RCC 7860 (cell line): ENCODE measurements at regions not wholly inside any gene's neighbourhood (a gene's known extent, or its start where the extent isn't known, plus 50 kb on each side); places are given as distances from the start of the nearest gene placed in this dataset.
"Not testable (repeated sequence)": the region's sequence is repeated elsewhere in the genome, so short reads cannot be mapped to it uniquely, and the experiment has no call there.

ENCODE experiments used
- DNase-seq: peaks from one replicate; pipeline ENCODE4 v3.0.0-alpha.2; 2015; ENCODE audit warnings: low spot score
- FAIRE-seq: peaks from 2 replicates; lab custom pipeline; 2012; peaks lifted over from hg19 to GRCh38; lab: Jason Lieb, UNC

- FAIRE-seq, result no peak
- no peak for DNase-seq
These were observed 234.4 kb downstream of the SIM1 start for GRCh38 chr6:100230115-100230952.

GRCh38 chr6:100229512-100229911 is 235.2 kb downstream of the SIM1 start:
- no peak for FAIRE-seq

GRCh38 chr6:100228834-100229441 is 234.9 kb upstream of the MCHR2 start:
- peak; percentile 44 for DNase-seq
- FAIRE-seq, result no peak

More at GRCh38 chr6:100229512-100229911, 235.2 kb downstream of the SIM1 start:
- DNase-seq, result no peak

- no peak for DNase-seq
- FAIRE-seq, result no peak
These were observed 234.4 kb upstream of the MCHR2 start for GRCh38 chr6:100228437-100228833.

- DNase-seq (no peak), FAIRE-seq (no peak)
These were observed 232.8 kb upstream of the MCHR2 start for GRCh38 chr6:100226811-100227210.

- not testable (repeated sequence) for FAIRE-seq, DNase-seq
These were observed 229.9 kb upstream of the MCHR2 start for GRCh38 chr6:100223952-100224351.

GRCh38 chr6:100220543-100220942 is 226.5 kb upstream of the MCHR2 start:
- no peak for DNase-seq
- FAIRE-seq, result no peak

- FAIRE-seq (no peak), DNase-seq (no peak)
These were observed 223.4 kb upstream of the MCHR2 start for GRCh38 chr6:100217225-100218012.

- no peak for DNase-seq
- FAIRE-seq, result no peak
These were observed 222.7 kb upstream of the MCHR2 start for GRCh38 chr6:100216760-100217159.

GRCh38 chr6:100212131-100212530 is 218.1 kb upstream of the MCHR2 start:
- FAIRE-seq, result no peak
- DNase-seq, result no peak

- DNase-seq (no peak), FAIRE-seq (no peak)
These were observed 216.4 kb upstream of the MCHR2 start for GRCh38 chr6:100210137-100211117.

GRCh38 chr6:100209323-100210136 is 215.5 kb upstream of the MCHR2 start:
- FAIRE-seq, result no peak
- DNase-seq, result no peak

- FAIRE-seq, result no peak
- DNase-seq, result peak; percentile 95
These were observed 209.4 kb upstream of the MCHR2 start for GRCh38 chr6:100203400-100203799.

- DNase-seq (peak; percentile 96), FAIRE-seq (peak; percentile 98)
These were observed 208.6 kb upstream of the MCHR2 start for GRCh38 chr6:100202417-100203194.

- not testable (repeated sequence) for FAIRE-seq
These were observed 202.4 kb upstream of the MCHR2 start for GRCh38 chr6:100196214-100196982.

GRCh38 chr6:100195244-100195643 is 201.2 kb upstream of the MCHR2 start:
- FAIRE-seq, DNase-seq: not testable (repeated sequence)

More at GRCh38 chr6:100196214-100196982, 202.4 kb upstream of the MCHR2 start:
- not testable (repeated sequence) for DNase-seq

- FAIRE-seq, result no peak
- DNase-seq, result no peak
These were observed 200.5 kb upstream of the MCHR2 start for GRCh38 chr6:100194535-100194934.

GRCh38 chr6:100188754-100189153 is 194.7 kb upstream of the MCHR2 start:
- no peak for FAIRE-seq
- no peak for DNase-seq
